ENCODE measurements at regions not wholly inside any gene's neighbourhood (a gene's known extent, or its start where the extent isn't known, plus 50 kb on each side); places are given as distances from the start of the nearest gene placed in this dataset.

- no peaks in the 10 kb centered on the region for H4K20me1 ChIP-seq (replicated peaks; ENCODE audit: control insufficient read depth, insufficient read depth, low read length)
- no TSS peak for BruUV-seq (replicated peaks)
- no peaks in the 10 kb centered on the region for H3K27me3 ChIP-seq (ENCODE audit: control insufficient read depth in 2 of 2, insufficient read depth in 2 of 2, low read length in 2 of 2)
- H3K9me3 ChIP-seq (replicated peaks; ENCODE audit: control insufficient read depth, insufficient read depth, low read depth, low read length), result no peaks in the 10 kb centered on the region
- H3K4me2 ChIP-seq (ENCODE audit: insufficient read depth, low read length), result no peak overlapping the region
- intact Hi-C loops (cut with micrococcal nuclease), result no loop called here
- no peak overlapping the region for H3K9ac ChIP-seq (ENCODE audit: insufficient read depth in 1 of 2, low read depth in 2 of 2, low read length in 2 of 2)
- ChIA-PET CTCF (ENCODE audit: low intra/inter-chr PET ratio) (no interaction called here), POLR2A (interaction anchor here (0.6 kb wide), 1 partner anchor 1838 kb away, joined by 3 read pairs; no protein-coding TSS in a partner anchor)
- no peaks in the 10 kb centered on the region for H3K79me2 ChIP-seq (ENCODE audit: control insufficient read depth, insufficient read depth, low read length)
- H3K4me3 ChIP-seq, result no peak overlapping the region
- no peak for ATAC-seq
- no peak overlapping the region for H3K27ac ChIP-seq (ENCODE audit: extremely low read depth, low read depth, low read length)
- FAIRE-seq, result no peak
- H3K36me3 ChIP-seq (ENCODE audit: control insufficient read depth, insufficient read depth, low read length), result no peaks in the 10 kb centered on the region
- no peaks in the 10 kb centered on the region for H3K9me1 ChIP-seq (ENCODE audit: control insufficient read depth, insufficient read depth, low read length)
- TF ChIP-seq SIRT6 (IDR thresholded peaks at IDR 0.05; ENCODE audit: low read depth, low read length), result no peak
- 0% methylated on average over 4 of the region's 7 CpGs for WGBS (ENCODE audit: insufficient coverage, low coverage, missing lambda C conversion rate)
- H3K4me1 ChIP-seq (replicated peaks in 1 of 2; ENCODE audit: control insufficient read depth in 2 of 2, insufficient read depth in 2 of 2, low read length in 2 of 2), result no peaks in the 10 kb centered on the region
- in situ Hi-C loops (cut with MboI), result no loop called here
- no peak for DNase-seq (ENCODE audit: extremely low read depth in 1 of 4, low spot score in 3 of 4)
- H2AFZ ChIP-seq (ENCODE audit: low read depth, low read length), result no peak overlapping the region
Observed at GRCh38 chr13:26888632-26889031, 128.0 kb upstream of the GPR12 start.

DNA sequence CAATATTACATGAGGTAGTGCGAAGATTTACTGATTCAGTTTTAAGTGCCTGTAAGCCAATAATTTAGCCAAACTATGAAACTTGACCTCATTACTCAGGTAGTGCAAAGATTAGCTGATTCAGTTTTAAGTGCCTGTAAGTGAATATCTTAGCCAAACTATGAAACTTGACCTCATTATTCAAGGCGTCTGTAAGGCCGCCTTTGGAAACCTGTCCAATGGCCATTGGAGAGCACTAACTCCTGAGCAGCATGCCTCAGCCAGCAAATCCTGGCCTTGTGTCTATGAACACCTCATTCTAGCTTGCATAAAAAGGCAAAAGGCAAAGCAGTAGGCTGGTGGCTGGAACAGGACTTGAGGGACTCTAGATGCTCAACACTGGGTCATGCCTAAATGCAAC is 127.0 kb upstream of the GPR12 start:
- Histone ChIP-seq H3K79me2 (ENCODE audit: control insufficient read depth, insufficient read depth, low read length) (no peaks in the 10 kb centered on the region), H3K27ac (ENCODE audit: extremely low read depth, low read depth, low read length) (no peak overlapping the region), H3K4me3 (no peak overlapping the region), H3K9ac (ENCODE audit: insufficient read depth in 1 of 2, low read depth in 2 of 2, low read length in 2 of 2) (no peak overlapping the region), H3K36me3 (ENCODE audit: control insufficient read depth, insufficient read depth, low read length) (no peaks in the 10 kb centered on the region), H4K20me1 (replicated peaks; ENCODE audit: control insufficient read depth, insufficient read depth, low read length) (no peaks in the 10 kb centered on the region), H2AFZ (ENCODE audit: low read depth, low read length) (no peak overlapping the region), H3K9me1 (ENCODE audit: control insufficient read depth, insufficient read depth, low read length) (no peaks in the 10 kb centered on the region), H3K4me2 (ENCODE audit: insufficient read depth, low read length) (no peak overlapping the region), H3K27me3 (ENCODE audit: control insufficient read depth in 2 of 2, insufficient read depth in 2 of 2, low read length in 2 of 2) (no peaks in the 10 kb centered on the region; a peak in 1 of 5 replicates), H3K9me3 (replicated peaks; ENCODE audit: control insufficient read depth, insufficient read depth, low read depth, low read length) (no peaks in the 10 kb centered on the region), H3K4me1 (replicated peaks in 1 of 2; ENCODE audit: control insufficient read depth in 2 of 2, insufficient read depth in 2 of 2, low read length in 2 of 2) (no peaks in the 10 kb centered on the region)
- ChIA-PET POLR2A (no interaction called here), CTCF (ENCODE audit: low intra/inter-chr PET ratio) (no interaction called here)
- 0% methylated on average over 3 of the region's 3 CpGs for WGBS (ENCODE audit: insufficient coverage, low coverage, missing lambda C conversion rate)
- ATAC-seq, result no peak
- FAIRE-seq, result no peak
- in situ Hi-C loops (cut with MboI), result no loop called here
- DNase-seq (ENCODE audit: extremely low read depth in 1 of 4, low spot score in 3 of 4), result no peak
- BruUV-seq (replicated peaks), result no TSS peak
- intact Hi-C loops (cut with micrococcal nuclease), result no loop called here
- TF ChIP-seq U2AF2 (optimal IDR thresholded peaks at IDR 0.05; ENCODE audit: low read depth, low read length), result no peak
- TF ChIP-seq, protein P1, sequence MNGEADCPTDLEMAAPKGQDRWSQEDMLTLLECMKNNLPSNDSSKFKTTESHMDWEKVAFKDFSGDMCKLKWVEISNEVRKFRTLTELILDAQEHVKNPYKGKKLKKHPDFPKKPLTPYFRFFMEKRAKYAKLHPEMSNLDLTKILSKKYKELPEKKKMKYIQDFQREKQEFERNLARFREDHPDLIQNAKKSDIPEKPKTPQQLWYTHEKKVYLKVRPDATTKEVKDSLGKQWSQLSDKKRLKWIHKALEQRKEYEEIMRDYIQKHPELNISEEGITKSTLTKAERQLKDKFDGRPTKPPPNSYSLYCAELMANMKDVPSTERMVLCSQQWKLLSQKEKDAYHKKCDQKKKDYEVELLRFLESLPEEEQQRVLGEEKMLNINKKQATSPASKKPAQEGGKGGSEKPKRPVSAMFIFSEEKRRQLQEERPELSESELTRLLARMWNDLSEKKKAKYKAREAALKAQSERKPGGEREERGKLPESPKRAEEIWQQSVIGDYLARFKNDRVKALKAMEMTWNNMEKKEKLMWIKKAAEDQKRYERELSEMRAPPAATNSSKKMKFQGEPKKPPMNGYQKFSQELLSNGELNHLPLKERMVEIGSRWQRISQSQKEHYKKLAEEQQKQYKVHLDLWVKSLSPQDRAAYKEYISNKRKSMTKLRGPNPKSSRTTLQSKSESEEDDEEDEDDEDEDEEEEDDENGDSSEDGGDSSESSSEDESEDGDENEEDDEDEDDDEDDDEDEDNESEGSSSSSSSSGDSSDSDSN (IDR thresholded peaks at IDR 0.05; ENCODE audit: borderline replicate concordance in 1 of 2, low read depth in 2 of 2, low read length in 2 of 2), result no peak
- no peak for TF ChIP-seq HMG20B (CRISPR knock-in tag; IDR thresholded peaks at IDR 0.05)
- no peak for TF ChIP-seq ZNF586 (CRISPR knock-in tag; conservative IDR thresholded peaks at IDR 0.05)
- no peak for TF ChIP-seq WHSC1 (IDR thresholded peaks at IDR 0.05; ENCODE audit: low read length)
- TF ChIP-seq NUFIP1 (IDR thresholded peaks at IDR 0.05; ENCODE audit: partially characterized antibody), result no peak
- TF ChIP-seq, protein P2, sequence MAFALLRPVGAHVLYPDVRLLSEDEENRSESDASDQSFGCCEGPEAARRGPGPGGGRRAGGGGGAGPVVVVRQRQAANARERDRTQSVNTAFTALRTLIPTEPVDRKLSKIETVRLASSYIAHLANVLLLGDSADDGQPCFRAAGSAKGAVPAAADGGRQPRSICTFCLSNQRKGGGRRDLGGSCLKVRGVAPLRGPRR (CRISPR knock-in tag; IDR thresholded peaks at IDR 0.05), result no peak
- TF ChIP-seq TAL1 (IDR thresholded peaks at IDR 0.05), result no peak
- no peak for TF ChIP-seq KHSRP (IDR thresholded peaks at IDR 0.05)
- no peak for TF ChIP-seq KLF1 (tag; IDR thresholded peaks at IDR 0.05)
- TF ChIP-seq SAFB (IDR thresholded peaks at IDR 0.05; ENCODE audit: borderline replicate concordance, low read depth, low read length), result no peak
- no peak for TF ChIP-seq GTF2A2 (tag; IDR thresholded peaks at IDR 0.05)
- no peak for TF ChIP-seq CHD4 (IDR thresholded peaks at IDR 0.05; ENCODE audit: insufficient read depth, insufficient replicate concordance, low read depth, low read length, poor library complexity, severe bottlenecking)
- no peak for TF ChIP-seq CCNT2 (IDR thresholded peaks at IDR 0.05; ENCODE audit: borderline replicate concordance, extremely low read depth, insufficient read length, low read depth, low read length)
- TF ChIP-seq XRCC5 (IDR thresholded peaks at IDR 0.05; ENCODE audit: low read depth, low read length), result no peak

Measured in K562 (cell line).